ENCODE measurements at regions not wholly inside any gene's neighbourhood (a gene's known extent, or its start where the extent isn't known, plus 50 kb on each side); places are given as distances from the start of the nearest gene placed in this dataset.

GRCh38 chr16:73909529-73910035 is 387.0 kb upstream of the PSMD7 start (continued):
- TF ChIP-seq EZH2 (IDR thresholded peaks at IDR 0.05; ENCODE audit: low read depth, unreplicated experiment) (no peak), STAT1 (IDR thresholded peaks at IDR 0.05; ENCODE audit: unreplicated experiment) (no peak), POLR2AphosphoS5 (IDR thresholded peaks at IDR 0.05; ENCODE audit: low read depth) (no peak)

GRCh38 chr16:73891129-73891542 is 405.5 kb upstream of the PSMD7 start:
- Histone ChIP-seq H3K4me1 (ENCODE audit: insufficient read depth) (peaks cover 65% of the 10 kb centered on the region), H4K20me1 (replicated peaks; ENCODE audit: insufficient read depth) (no peaks in the 10 kb centered on the region), H2AFZ (peak overlapping the region; percentile 72), H3K4me2 (peak overlapping the region; percentile 78), H3K27ac (ENCODE audit: low read depth) (no peak overlapping the region), H3F3A (replicated peaks; ENCODE audit: low read depth) (no peaks in the 10 kb centered on the region), H3K36me3 (ENCODE audit: insufficient read depth) (no peaks in the 10 kb centered on the region), H3K27me3 (ENCODE audit: insufficient read depth) (no peaks in the 10 kb centered on the region), H3K4me3 (peak overlapping the region; percentile 50), H3K9me2 (ENCODE audit: insufficient read depth) (no peaks in the 10 kb centered on the region), H3K79me2 (replicated peaks; ENCODE audit: insufficient read depth) (no peaks in the 10 kb centered on the region)
- no peaks in the 10 kb centered on the region for H3K9me3 Mint-ChIP-seq
- H3K27ac Mint-ChIP-seq: peak overlapping the region; percentile 80; the same call in 1 of the 2 replicates
- no peaks in the 10 kb centered on the region for H3K36me3 Mint-ChIP-seq (ENCODE audit: low read depth)
- H3K4me1 Mint-ChIP-seq: peaks cover 73% of the 10 kb centered on the region
- H3K27me3 Mint-ChIP-seq (ENCODE audit: insufficient read depth, low read depth, poor library complexity): peaks cover 4% of the 10 kb centered on the region
- TF ChIP-seq ETS1 (IDR thresholded peaks at IDR 0.05): 0 out of 2 replicates have a peak, but pooled peaks have one; percentile 10
- TF ChIP-seq ZNF462 (CRISPR knock-in tag; IDR thresholded peaks at IDR 0.05): no peak
- TF ChIP-seq CTCF (conservative IDR thresholded peaks at IDR 0.05; ENCODE audit: low read depth in 2 of 2): no peak
- TF ChIP-seq EZH2phosphoT487 (IDR thresholded peaks at IDR 0.05; ENCODE audit: unreplicated experiment): no peak
- peak overlapping the region; percentile 72 for H3K4me3 Mint-ChIP-seq
- DNase-seq (ENCODE audit: low spot score): peak; percentile 77
- ATAC-seq: peak; percentile 83
